Fibroblast of upper back skin (primary cell): ENCODE measurements at regions not wholly inside any gene's neighbourhood (a gene's known extent, or its start where the extent isn't known, plus 50 kb on each side); places are given as distances from the start of the nearest gene placed in this dataset.
A peak's percentile ranks its signal among the peaks of the same experiment; 100 is the strongest.
"Not testable (repeated sequence)": the region's sequence is repeated elsewhere in the genome, so short reads cannot be mapped to it uniquely, and the experiment has no call there.

Experiments
- DNase-seq: peaks from one replicate; pipeline ENCODE4 v3.0.0-alpha.2; 2013

DNA sequence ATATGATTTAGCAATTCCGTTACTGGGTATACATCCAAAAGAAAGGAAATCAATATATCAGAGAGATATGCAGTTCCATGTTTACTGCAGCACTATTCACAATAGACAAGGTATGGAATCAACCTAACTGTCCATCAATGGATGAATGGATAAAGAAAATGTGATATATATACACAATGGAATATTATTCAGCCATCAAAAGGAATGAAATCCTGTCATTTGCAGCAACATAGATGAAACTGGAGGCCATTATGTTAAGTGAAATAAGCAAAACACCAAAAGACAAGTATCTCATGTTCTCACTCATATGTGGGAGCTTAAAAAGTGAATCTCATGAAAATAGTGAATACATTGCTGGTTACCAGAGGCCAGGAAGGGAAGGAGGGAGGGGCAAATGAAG lies 390.8 kb downstream of the ZFHX3 start:
- no peak for DNase-seq

DNA sequence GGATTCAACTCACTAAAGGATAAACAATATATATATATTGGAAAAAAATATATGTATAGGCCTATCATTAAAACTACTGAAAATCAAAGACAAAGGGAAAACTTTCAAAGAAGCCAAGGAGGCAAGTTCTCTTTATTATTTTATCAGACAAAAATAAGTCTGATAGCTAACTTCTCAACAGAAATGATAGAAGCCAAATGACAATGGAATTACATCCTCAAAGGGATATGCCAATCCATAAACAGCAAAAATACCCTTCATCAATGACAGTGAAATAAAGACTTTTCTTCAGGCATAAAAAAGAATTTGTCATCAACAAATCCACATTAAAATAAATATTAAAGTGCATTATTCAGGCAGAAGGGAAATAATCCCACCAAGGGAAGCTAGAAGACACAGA lies 393.4 kb downstream of the ZFHX3 start:
- no peak for DNase-seq

DNA sequence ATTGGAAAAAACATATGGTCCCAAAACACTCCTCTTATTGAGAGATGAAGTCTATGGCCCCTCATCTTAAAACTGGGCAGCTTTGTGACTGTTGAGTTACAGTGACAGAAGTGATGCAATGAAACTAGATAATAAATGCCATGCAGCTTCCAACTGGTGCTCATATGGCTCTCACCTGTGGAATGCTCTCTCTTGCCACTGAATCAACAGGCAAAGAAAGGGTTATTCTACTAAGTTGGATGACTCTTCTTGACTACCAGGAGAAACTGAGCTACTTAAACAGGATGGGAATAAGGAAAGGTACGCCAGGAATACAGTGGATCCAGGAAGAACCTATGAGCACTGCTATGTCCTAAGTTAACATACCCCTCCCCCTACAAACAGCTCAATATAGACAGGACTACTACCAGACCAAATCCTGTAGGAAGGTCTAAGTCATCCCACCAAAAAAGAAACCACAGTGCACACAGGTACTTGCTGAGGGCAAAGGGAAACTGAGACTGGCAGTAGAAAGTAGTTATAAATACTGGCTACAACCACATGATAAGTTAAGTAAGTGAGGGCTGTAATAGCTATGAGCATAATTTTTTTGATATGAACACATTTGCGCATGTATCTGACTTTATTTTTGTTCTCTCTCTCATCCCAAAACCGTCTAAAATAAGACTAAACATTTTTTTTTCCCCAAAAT lies 398.5 kb downstream of the ZFHX3 start:
- DNase-seq, result no peak

DNA sequence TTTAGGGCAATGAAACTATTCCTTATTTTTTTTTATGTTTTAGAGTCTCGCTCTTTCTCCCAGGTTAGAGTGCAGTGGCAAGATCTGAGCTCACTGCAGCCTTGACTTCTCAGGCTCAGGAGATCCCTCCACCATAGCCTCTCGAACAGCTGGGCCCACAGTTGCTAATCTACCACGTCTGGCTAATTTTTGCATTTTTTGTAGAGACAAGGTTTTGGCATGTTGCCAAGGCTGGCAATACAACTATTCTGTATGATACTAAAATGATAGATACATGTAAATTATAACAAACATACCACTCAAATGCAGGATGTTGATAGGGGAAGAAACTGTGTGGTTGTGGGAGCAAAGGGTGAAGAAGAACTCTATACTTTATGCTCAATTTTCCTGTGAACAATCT lies 401.3 kb downstream of the ZFHX3 start:
- no peak for DNase-seq

DNA sequence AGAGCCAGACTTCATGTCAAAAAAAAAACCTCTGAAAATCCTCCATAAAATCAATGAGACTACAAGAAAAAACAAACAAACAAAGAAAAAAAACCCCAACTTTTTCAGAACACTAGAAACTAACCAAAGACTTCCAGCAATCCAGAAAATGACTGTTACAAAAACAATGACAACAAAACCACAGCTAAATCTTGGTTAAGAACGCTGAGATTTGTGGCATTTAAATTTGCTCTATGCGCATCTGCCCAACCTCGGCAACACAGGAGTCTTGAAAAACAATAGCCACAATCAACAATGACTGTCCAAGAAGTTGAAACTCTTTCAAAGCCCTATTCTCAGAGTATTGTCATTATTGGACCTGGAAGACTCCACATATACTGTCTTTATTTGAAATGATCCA lies 402.4 kb downstream of the ZFHX3 start:
- peak; percentile 11 for DNase-seq

DNA sequence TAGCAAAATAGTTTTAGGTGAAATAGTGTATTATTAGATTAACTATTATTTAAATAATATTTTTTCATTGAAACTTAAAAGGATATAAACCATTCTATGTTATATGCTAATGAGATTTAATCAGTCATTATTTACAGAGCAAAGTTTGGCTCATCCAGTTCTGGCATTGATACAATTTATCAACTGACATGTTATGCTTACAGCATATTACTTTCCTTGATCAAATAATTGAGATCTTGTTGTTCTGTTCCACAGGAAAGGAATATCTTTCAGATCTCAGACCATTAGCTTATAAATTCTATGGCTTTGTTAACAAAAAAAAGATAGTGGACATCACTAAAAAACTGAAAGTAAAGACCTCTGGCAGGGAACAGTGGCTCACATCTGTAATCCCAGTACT lies 403.0 kb downstream of the ZFHX3 start:
- DNase-seq, result no peak

DNA sequence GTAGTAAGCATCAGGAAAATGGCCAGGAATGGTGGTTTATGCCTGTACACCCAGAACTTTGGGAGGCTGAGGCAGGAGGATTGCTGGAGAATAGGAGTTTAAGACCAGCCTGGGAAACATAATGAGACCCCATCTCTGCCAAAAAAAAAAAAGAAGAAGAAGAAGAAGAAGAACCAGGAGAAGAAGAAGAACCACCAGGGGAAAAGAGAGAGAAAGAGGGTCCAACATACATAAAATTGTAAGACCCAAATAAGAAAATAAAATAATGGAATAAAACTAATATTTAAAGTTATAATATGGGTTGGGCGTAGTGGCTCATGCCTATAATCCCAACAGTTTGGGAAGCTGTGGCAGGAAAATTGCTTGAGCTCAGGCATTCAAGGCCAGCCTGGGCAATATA lies 408.4 kb downstream of the ZFHX3 start:
- DNase-seq, result no peak

DNA sequence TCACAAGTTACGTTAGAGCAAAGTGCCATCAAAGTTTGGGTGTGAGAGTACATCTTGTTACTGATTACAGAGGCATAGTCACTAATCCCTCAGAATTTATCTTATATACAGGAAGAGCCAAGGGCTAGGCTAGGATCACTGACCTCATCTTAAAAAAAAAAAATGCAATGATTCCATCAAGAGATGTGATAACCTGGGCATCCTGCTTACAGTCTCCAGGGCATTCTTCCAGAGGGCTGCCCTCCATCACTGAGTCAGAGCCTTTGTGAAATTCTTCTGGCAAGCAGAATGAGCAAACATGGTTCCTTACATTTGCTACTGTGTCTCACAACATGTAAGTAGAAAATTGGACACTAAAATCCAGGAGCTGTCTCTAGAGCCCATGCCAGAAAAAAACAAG lies 410.6 kb downstream of the ZFHX3 start:
- DNase-seq, result peak; percentile 72

DNA sequence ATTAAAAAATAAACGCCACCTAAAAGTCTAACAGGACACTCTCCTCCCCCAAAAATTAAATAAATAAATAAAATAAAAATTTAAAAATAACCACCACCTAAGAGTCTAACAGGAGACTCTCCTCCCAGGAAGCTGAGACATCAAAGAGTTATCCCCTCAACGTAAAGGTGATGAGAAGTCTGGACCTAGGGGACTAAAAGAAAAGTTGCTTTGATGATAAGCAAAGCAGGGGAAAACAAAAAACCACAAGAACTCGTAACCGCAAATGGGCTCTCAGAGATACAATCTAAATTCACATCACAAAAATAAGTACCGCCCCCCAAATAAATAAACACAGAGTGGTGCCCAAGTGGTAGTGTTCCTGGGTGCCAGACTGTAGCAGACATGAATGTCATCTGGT lies 412.2 kb downstream of the ZFHX3 start:
- no peak for DNase-seq

DNA sequence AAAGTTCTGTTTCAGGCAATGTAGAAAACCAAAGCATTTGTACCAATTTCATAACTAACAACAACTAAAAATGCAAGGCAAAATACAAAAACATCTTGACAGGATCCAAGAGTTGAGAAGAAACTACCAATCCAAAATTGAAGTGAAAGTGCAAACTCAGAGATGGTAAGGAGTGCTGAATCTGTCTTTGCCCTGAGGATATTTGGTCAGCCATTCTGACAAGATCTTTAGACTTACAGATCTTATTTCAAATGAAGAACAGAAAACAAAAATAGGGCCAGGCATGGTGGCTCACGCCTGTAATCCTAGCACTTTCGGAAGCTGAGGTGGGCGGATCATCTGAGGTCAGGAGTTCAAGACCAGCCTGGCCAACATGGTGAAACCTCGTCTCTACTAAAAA lies 412.8 kb downstream of the ZFHX3 start:
- no peak for DNase-seq

DNA sequence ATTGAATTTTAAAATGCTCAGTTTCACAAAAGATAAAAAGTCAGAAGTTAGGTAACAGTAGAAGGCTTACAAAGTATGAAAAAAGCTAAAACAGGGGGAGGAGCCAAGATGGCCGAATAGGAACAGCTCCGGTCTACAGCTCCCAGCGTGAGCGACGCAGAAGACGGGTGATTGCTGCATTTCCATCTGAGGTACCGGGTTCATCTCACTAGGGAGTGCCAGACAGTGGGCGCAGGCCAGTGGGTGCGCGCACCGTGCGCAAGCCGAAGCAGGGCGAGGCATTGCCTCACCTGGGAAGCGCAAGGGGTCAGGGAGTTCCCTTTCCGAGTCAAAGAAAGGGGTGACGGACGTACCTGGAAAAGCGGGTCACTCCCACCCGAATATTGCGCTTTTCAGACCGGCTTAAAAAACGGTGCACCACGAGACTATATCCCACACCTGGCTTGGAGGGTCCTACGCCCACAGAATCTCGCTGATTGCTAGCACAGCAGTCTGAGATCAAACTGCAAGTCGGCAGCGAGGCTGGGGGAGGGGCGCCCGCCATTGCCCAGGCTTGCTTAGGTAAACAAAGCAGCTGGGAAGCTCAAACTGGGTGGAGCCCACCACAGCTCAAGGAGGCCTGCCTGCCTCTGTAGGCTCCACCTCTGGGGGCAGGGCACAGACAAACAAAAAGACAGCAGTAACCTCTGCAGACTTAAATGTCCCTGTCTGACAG lies 420.6 kb downstream of the ZFHX3 start:
- not testable (repeated sequence) for DNase-seq

DNA sequence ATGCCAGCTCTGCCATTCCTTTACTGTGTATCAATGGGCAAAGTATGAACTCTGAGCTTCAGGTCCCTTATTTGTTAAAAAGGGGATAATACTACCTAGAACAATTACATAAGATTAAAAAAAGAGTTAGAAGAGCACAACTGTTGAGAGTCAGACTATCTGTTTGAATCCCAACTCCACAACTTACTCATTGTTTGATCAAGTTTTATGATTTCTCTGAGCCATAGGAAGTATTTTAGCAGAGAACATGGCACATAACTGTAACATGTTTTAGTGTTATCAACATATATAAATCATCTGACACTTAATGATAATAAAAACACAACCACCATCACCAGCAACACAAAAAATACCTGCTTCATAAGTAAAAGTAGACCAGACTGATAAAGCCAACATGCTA lies 421.3 kb downstream of the ZFHX3 start:
- DNase-seq, result no peak

DNA sequence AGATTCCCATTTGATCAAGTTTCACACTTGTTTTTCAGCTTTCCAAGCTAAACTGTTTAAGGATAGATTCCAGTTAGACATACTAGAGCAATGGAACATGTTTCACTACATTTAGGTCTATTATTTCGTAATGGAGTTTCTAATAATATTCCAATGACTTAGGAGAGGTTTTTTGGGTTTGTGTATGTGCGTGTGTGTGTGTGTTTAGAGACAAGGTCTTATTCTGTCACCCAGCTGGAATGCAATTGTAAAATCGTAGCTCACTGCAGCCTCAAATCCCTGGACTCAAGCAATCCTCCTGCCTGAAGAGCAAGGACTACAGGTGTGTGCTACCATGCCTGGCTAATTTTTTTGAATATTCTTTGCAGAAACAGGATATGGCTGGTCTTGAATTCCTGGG lies 426.3 kb downstream of the ZFHX3 start:
- peak; percentile 34 for DNase-seq

DNA sequence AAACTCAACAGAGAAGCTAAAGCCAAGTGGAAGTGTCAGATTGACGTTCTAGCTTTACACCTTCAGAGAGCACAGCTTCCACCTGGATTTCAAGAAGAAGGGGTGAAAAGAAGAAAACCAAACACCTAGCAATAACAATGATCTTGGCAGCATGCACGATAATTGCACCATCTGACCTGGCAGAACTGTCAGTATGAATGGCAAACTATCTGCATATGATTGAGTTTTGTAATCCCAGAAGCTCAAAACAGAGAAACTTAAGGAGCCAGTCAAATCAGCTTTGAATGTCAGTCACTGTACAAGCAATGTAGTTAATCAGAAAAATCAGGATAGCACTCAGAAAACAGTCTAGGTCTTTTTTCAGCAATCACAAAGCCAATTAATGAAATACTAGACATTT lies 427.1 kb downstream of the ZFHX3 start:
- DNase-seq, result no peak

DNA sequence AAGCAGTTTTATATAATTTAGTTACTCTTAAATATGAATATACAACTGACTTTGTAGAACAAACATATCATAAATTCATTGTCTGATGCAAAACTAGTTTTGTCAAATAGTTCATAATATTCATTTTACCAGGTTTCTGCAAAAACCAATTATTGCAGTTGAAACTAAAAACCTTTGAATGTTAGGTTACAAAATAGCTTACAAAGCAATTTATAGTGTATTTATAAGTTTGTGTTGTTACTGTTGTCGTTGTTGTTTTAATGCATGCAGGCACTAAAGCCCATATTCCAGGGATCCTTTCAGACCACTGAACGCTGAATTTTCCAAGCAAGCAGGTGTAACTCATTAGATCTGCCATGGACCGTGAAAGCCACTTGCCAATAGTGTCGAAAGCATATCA lies 427.6 kb downstream of the ZFHX3 start:
- no peak for DNase-seq

DNA sequence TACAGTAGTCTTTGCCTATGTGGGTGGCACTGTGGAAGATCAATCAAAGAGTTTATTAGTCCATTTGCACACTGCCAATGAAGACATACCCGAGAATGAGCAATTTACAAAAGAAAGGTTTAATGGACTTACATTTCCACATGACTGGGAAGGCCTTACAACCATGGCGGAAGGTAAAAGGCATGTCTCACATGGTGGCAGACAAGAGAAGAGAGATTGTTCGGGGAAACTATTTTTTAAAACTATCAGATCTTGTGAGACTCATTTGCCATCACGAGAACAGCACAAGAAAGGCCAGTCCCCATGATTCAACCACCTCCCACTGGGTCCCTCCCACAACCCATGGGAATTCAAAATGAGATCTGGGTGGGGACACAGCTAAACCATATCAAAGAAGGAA lies 432.1 kb downstream of the ZFHX3 start:
- no peak for DNase-seq

DNA sequence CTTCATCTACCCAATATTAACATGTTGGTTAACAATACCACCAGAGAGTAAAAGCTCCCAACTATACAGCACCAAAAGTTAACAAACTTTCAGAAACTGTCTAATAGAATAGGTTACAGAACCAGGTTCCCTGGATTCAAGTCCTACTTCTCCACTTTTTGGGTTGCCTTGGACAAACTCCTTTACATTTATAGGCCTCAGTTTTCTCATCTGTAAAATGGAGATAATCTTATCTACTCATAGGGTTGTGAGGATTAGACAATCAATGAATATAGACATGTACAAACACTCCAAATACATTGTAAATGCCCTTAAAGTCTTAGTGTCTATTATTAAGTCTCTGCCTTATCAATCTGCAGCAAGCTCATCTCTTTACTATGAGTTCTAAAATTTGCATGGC lies 435.2 kb downstream of the ZFHX3 start:
- DNase-seq, result no peak

DNA sequence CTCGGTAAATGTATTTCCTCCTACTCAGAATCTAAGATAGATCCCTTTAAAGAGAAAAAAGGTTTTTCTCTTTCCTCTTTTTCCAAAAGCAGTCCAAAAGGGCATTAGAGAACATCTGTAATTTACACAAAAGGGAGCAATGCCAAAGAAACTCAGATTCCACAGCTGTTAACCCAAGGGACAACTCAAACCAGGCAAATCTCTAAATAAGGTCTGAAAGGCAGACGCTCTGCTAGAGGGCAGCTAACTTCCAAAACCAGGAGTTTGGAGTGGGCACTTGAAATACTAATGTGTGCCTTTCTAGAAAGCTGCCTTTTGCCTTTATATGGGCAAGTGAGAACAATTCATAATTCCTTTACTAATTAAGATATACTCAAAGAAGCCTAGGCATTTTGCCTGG lies 435.7 kb downstream of the ZFHX3 start:
- DNase-seq, result peak; percentile 32

DNA sequence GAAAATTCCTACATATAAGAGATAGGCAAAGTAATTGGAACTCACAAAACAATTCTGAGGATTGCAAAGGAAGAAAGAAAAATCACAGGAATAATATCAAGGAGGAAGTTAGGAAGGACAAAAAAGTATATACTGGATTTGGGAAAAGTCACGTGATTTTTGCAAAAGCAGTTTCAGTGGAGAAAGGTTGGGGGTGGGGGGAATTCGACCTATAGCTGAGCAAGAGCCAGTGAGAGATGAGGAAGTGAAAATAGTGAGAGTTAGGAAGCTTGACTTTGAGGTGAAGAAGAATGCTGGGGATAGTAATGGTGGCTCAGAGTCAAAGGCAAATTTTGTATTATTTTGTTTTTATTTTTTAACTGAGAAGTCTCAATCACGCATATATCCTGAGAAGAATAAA lies 438.0 kb upstream of the PMFBP1 start:
- no peak for DNase-seq

DNA sequence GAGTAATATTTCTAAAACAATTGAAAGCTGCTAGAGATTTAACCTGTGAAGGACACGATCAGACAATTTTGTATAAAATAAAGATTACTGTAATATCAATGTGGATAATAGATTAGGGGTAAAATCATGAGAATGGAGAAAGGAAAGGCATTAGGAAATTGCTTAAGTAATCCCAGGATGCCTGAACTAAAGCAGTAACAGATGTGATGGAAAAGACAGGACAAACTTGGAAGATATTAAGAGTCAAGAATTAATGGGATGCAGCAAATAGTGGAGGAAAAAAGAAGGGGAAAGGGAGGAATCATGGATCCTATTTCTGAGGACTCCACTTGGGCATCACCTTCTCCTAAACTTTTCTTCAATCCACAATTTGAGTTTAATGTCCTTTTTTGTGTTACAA lies 437.1 kb upstream of the PMFBP1 start:
- no peak for DNase-seq

DNA sequence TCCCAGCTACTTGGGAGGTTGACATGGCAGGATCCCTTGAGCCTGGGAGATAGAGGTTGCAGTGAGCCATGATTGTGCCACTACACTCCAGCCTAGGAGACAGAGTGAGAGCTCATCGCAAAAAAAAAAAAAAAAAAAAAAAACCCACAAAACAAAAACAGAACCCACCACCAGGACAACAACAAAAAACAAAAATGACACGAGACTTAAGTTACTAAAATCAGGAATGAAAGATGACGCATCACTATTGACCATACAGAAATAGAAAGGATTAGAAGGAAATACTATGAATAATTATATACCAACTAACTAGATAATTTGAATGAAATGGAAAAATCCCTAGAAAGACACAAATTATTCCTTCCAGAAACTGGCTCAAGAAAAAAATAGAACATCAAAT lies 432.4 kb upstream of the PMFBP1 start:
- no peak for DNase-seq

DNA sequence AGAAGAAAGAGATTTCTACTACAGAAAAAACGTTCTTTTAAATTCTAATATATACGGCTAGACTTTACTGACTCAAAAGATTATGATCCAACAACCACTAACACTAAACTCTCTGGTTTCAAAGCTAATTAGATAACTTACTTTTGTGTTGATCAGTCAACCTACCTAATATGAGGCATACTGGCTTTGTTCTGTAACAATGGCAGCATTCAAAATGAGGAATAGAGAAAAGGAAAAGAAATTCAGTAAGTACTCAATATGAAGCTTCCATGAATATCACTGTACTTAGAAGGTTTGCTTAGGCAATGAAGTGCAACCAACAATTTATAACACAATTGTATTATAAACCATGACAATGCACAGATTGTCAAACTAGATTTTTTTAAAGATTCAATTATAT lies 430.5 kb upstream of the PMFBP1 start:
- no peak for DNase-seq

DNA sequence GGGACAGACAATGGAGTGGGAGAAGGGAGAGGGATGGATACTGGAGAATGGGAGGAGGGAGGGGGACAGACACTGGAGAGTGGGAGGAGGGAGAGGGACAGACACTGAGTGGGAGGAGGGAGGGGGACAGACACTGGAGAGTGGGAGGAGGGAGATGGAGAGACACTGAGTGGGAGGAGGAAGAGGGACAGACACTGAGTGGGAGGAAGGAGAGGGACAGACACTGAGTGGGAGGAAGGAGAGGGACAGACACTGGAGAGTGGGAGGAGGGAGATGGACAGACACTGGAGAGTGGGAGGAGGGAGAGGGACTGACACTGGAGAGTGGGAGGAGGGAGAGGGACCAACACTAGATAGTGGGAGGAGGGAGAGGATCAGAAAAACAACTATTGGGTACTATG lies 426.7 kb upstream of the PMFBP1 start:
- no peak for DNase-seq

DNA sequence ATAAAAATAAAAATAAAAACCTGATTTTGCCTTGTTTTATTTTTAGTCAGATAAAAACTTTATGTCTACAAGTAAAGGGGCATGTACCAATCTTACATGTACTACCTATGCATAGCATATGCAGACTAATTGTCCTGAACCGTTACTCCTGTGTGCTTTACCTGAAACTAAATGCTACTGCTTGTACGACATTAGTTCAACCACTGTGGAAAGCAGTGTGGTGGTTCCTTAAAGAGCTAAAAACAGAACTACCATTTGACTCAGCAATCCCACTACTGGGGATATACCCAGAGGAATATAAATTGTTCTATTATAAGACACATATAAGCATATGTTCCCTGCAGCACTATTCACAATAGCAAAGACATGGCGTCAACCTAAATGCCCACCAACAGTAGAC lies 426.0 kb upstream of the PMFBP1 start:
- no peak for DNase-seq

DNA sequence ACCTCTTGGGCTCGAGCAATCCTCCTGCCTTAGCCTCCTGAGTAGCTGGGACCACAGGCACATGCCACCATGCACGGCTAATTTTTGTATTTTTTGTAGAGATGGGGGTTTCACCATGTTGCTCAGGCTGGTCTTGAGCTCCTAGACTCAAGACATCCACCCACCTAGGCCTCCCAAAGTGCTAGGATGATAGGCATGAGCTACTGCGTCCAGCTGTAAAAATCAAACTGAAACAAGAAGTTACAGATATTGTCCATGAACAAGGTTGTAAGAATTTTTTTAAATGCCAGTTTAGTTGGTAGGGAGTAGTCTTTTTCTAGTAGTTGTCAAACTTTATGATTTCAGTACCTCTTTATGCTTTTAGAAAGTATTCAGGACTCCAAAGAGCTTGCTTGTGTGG lies 424.4 kb upstream of the PMFBP1 start:
- no peak for DNase-seq
